Mesothelial cell of epicardium (in vitro differentiated cells): ENCODE measurements at regions not wholly inside any gene's neighbourhood (a gene's known extent, or its start where the extent isn't known, plus 50 kb on each side); places are given as distances from the start of the nearest gene placed in this dataset.

Source experiments
- DNase-seq, 2 experiments: peaks; one replicate each; pipeline ENCODE4 v3.0.0; 2021; ENCODE audit warnings: low spot score in 2 of 2; ENCODE audit not compliant: unreplicated experiment in 2 of 2
- H3K27ac Mint-ChIP-seq: 2 replicates; pipeline ENCODE4 v1.8.0; 2021; ENCODE audit warnings: mixed read lengths
- H3K27me3 Mint-ChIP-seq: 2 replicates; pipeline ENCODE4 v1.8.0; 2021; ENCODE audit warnings: low read depth, mixed read lengths
- H3K36me3 Mint-ChIP-seq: 2 replicates; pipeline ENCODE4 v1.8.0; 2021; ENCODE audit warnings: mixed read lengths
- H3K4me1 Mint-ChIP-seq: 2 replicates; pipeline ENCODE4 v1.8.0; 2021; ENCODE audit warnings: mixed read lengths
- H3K4me3 Mint-ChIP-seq: 2 replicates; pipeline ENCODE4 v1.8.0; 2021; ENCODE audit warnings: mild to moderate bottlenecking, moderate library complexity, mixed read lengths
- H3K9me3 Mint-ChIP-seq: 2 replicates; pipeline ENCODE4 v1.8.0; 2021; ENCODE audit warnings: mixed read lengths
- CTCF ChIP-seq: fragments of 200-600 bp; sonication (generic); IDR thresholded peaks from one replicate; pipeline ENCODE4 v1.5.0; 2021; ENCODE audit warnings: antibody characterized with exemption; ENCODE audit not compliant: unreplicated experiment

DNA sequence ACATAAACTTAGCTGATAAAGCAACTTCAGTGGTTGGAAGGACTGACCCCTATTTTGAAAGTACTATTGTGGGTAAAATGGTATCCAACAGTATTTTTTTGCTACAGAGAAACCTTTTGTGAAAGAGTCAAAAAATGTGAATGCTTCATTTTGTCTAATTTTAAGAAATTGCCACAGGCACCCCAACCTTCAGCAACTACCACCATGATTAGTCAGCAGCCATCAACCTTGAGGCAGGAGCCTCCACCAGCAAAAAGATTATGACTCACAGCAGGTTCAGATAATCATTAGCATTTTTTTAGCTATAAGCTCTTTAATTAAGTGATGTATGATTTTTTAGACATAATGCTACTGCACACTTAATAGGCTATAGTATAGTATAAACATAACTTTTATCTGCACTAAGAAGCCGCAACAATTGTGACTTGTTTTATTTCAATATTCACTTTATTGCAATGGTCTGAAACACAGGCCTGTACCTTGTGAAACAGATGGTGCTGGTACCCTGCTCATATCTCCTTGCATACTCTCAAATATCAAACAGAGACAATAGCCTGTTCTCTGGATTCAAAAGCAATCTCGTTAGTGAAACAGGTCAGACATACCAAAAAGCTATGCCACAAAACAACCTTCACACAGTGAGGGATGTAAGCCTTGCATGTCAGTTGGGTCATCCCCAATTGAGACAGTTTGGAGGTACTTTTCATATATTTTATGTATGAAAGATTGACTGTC lies 261.2 kb upstream of the FAM174A start:
- peaks cover 4% of the 10 kb centered on the region for H3K27me3 Mint-ChIP-seq
- no peak overlapping the region for H3K4me3 Mint-ChIP-seq
- no peaks in the 10 kb centered on the region for H3K9me3 Mint-ChIP-seq
- H3K36me3 Mint-ChIP-seq, result no peaks in the 10 kb centered on the region
- peaks cover 9% of the 10 kb centered on the region for H3K4me1 Mint-ChIP-seq
- no peak for DNase-seq
- no peak overlapping the region for H3K27ac Mint-ChIP-seq
- TF ChIP-seq CTCF, result no peak

DNA sequence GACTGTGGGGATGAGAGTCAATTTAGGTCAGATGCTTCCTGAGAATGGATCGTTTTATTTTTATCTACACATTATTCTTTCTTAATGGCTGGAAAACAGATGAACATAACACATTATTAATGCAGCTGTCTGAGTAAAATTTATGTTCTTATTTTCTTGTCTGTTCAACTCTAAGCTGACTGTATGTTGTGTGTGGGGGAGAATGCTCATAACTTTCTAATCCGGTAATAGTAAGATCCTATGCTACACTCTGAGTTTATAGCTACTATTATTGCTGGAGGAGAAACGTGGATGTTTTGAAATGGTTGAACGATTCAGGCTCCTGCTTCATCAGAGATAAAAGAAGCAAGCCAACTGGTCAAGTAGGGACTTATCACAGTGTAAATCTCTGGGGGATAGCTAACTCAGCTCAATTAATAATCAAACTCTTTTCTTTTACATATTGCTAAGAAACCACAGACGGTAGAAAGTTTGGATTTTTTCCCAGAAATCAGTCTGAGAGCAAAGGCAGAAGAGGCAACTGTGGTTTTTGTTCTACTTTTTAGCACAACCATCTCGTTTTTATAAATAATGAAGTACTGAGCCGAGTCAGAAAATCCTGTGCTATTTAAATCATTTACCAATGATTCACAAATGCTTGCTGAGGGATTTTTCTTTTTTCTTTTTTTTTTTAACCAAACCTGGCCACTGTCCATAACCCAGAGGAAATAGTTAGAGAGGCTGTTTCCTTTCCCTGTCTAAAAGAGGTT lies 265.0 kb upstream of the FAM174A start:
- no peaks in the 10 kb centered on the region for H3K36me3 Mint-ChIP-seq
- H3K27ac Mint-ChIP-seq, result peak overlapping the region; percentile 17
- DNase-seq, result no peak
- no peaks in the 10 kb centered on the region for H3K27me3 Mint-ChIP-seq
- H3K9me3 Mint-ChIP-seq, result no peaks in the 10 kb centered on the region
- TF ChIP-seq CTCF, result no peak
- no peak overlapping the region for H3K4me3 Mint-ChIP-seq
- peaks cover 9% of the 10 kb centered on the region for H3K4me1 Mint-ChIP-seq

GRCh38 chr5:100260968-100261367 lies 274.2 kb upstream of the FAM174A start:
- peaks cover 4% of the 10 kb centered on the region for H3K27me3 Mint-ChIP-seq
- H3K4me3 Mint-ChIP-seq, result no peak overlapping the region
- H3K27ac Mint-ChIP-seq, result no peak overlapping the region
- DNase-seq, result no peak
- no peaks in the 10 kb centered on the region for H3K36me3 Mint-ChIP-seq
- no peaks in the 10 kb centered on the region for H3K9me3 Mint-ChIP-seq
- TF ChIP-seq CTCF, result no peak
- H3K4me1 Mint-ChIP-seq, result no peaks in the 10 kb centered on the region

- Mint-ChIP-seq H3K4me3 (no peak overlapping the region), H3K9me3 (no peaks in the 10 kb centered on the region), H3K27me3 (peaks cover 3% of the 10 kb centered on the region), H3K36me3 (no peaks in the 10 kb centered on the region), H3K27ac (no peak overlapping the region), H3K4me1 (no peaks in the 10 kb centered on the region)
- DNase-seq, result no peak
- no peak for TF ChIP-seq CTCF
Observed at GRCh38 chr5:100252944-100253343, 282.2 kb upstream of the FAM174A start.

DNA sequence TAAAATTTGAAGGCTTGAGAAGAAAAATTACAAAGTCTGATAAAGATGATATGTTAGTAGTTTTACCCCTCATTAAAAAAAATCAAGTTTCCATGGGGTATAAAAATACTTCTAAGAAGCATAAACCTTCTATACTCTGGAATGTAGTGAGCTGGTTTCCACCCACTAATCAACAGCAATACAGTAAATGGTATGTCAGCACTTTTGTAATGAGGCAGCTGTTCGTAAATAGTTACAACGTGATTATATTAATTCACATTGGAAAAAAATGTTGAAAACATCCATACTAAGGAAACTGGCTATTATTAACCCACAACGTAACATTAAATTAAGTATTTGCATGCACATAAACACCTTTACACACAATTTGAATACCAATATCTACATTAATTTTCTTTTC lies 283.1 kb upstream of the FAM174A start:
- no peak for DNase-seq
- H3K9me3 Mint-ChIP-seq, result no peaks in the 10 kb centered on the region
- H3K36me3 Mint-ChIP-seq, result no peaks in the 10 kb centered on the region
- TF ChIP-seq CTCF, result no peak
- H3K4me1 Mint-ChIP-seq, result no peaks in the 10 kb centered on the region
- H3K27me3 Mint-ChIP-seq, result peaks cover 3% of the 10 kb centered on the region
- no peak overlapping the region for H3K27ac Mint-ChIP-seq
- no peak overlapping the region for H3K4me3 Mint-ChIP-seq
